ENCODE measurements at regions not wholly inside any gene's neighbourhood (a gene's known extent, or its start where the extent isn't known, plus 50 kb on each side); places are given as distances from the start of the nearest gene placed in this dataset.

GRCh38 chr20:60274717-60275116, 316.5 kb downstream of the CDH26 start:
- no peak for DNase-seq (ENCODE audit: low read depth)

- no peak for DNase-seq (ENCODE audit: low read depth)
Measured at GRCh38 chr20:60281295-60281694, 323.1 kb downstream of the CDH26 start.

GRCh38 chr20:60283281-60283680, 325.1 kb downstream of the CDH26 start:
- DNase-seq (ENCODE audit: low read depth) = no peak

- no peak for DNase-seq (ENCODE audit: low read depth)
Measured at GRCh38 chr20:60286764-60287163, 328.5 kb downstream of the CDH26 start.

- no peak for DNase-seq (ENCODE audit: low read depth)
Measured at GRCh38 chr20:60288945-60289344, 330.7 kb downstream of the CDH26 start.

GRCh38 chr20:60292001-60292520, 333.8 kb downstream of the CDH26 start:
- DNase-seq (ENCODE audit: low read depth) = no peak

- DNase-seq (ENCODE audit: low read depth) = no peak
Measured at GRCh38 chr20:60294632-60295031, 336.4 kb downstream of the CDH26 start.

GRCh38 chr20:60295214-60295613, 337.0 kb downstream of the CDH26 start:
- DNase-seq (ENCODE audit: low read depth) = no peak

GRCh38 chr20:60297649-60298048, 339.4 kb downstream of the CDH26 start:
- DNase-seq (ENCODE audit: low read depth) = no peak

- no peak for DNase-seq (ENCODE audit: low read depth)
Measured at GRCh38 chr20:60298647-60299046, 340.4 kb downstream of the CDH26 start.

- DNase-seq (ENCODE audit: low read depth) = no peak
Measured at GRCh38 chr20:60299951-60300350, 341.7 kb downstream of the CDH26 start.

GRCh38 chr20:60300374-60300773, 342.2 kb downstream of the CDH26 start:
- no peak for DNase-seq (ENCODE audit: low read depth)

GRCh38 chr20:60302875-60303274, 344.7 kb downstream of the CDH26 start:
- no peak for DNase-seq (ENCODE audit: low read depth)

- no peak for DNase-seq (ENCODE audit: low read depth)
Measured at GRCh38 chr20:60304026-60304590, 345.9 kb downstream of the CDH26 start.

GRCh38 chr20:60304931-60305330, 346.7 kb downstream of the CDH26 start:
- no peak for DNase-seq (ENCODE audit: low read depth)

- no peak for DNase-seq (ENCODE audit: low read depth)
Measured at GRCh38 chr20:60306105-60306504, 347.9 kb downstream of the CDH26 start.

- no peak for DNase-seq (ENCODE audit: low read depth)
Measured at GRCh38 chr20:60306551-60306950, 348.3 kb downstream of the CDH26 start.

GRCh38 chr20:60310560-60311349, 352.5 kb downstream of the CDH26 start:
- DNase-seq (ENCODE audit: low read depth) = no peak

- DNase-seq (ENCODE audit: low read depth) = no peak
Measured at GRCh38 chr20:60313191-60313590, 355.0 kb downstream of the CDH26 start.

- no peak for DNase-seq (ENCODE audit: low read depth)
Measured at GRCh38 chr20:60313614-60314013, 355.4 kb downstream of the CDH26 start.

- DNase-seq (ENCODE audit: low read depth) = no peak
Measured at GRCh38 chr20:60314727-60315126, 356.5 kb downstream of the CDH26 start.

GRCh38 chr20:60316476-60317158, 358.4 kb downstream of the CDH26 start:
- no peak for DNase-seq (ENCODE audit: low read depth)

- DNase-seq (ENCODE audit: low read depth) = no peak
Measured at GRCh38 chr20:60317401-60317800, 359.2 kb downstream of the CDH26 start.

Data from iris pigment epithelial cell (primary cell).